Thyroid gland (tissue), 4 donors: ENCODE measurements at regions not wholly inside any gene's neighbourhood (a gene's known extent, or its start where the extent isn't known, plus 50 kb on each side); places are given as distances from the start of the nearest gene placed in this dataset.

ENCODE experiments used
- POLR2A ChIP-seq, 2 donors: fragments of 450-650 bp; IDR thresholded peaks; one replicate each; pipeline ENCODE4 v1.6.1; 2017; ENCODE audit warnings: antibody characterized with exemption in 2 of 2, mild to moderate bottlenecking in 2 of 2, moderate library complexity in 1 of 2
- TF ChIP-seq, protein P1 (sequence below), 6 experiments: fragments of 200-600 bp in 3 of 6; fragments of 450-650 bp in 3 of 6; sonication (generic) in 3 of 6; IDR thresholded peaks; one replicate each; pipeline ENCODE4 v1.5.1; 2016 to 2019; ENCODE audit warnings: antibody characterized with exemption in 6 of 6, mild to moderate bottlenecking in 2 of 6, inconsistent platforms in 1 of 6, moderate library complexity in 1 of 6

DNA sequence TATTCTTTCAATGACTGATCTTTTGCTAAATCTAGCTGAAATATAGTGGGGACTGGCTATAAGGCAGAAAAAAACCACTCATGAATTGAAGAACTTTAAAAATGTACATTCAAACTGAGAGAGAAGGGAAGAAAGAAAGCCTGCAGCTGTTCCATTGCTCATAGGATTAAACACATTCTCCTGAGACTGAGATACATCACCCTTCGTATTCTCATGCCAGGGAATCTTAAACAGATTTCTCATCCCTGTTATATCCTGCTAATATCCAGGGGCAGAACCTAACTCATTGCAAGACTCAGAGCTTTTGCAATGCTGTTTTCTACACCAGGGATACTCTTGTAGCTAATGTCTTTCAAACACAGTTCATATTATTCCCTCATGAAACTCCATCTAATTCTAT, 67.2 kb upstream of the ACSS3 start:
- TF ChIP-seq, protein P1, sequence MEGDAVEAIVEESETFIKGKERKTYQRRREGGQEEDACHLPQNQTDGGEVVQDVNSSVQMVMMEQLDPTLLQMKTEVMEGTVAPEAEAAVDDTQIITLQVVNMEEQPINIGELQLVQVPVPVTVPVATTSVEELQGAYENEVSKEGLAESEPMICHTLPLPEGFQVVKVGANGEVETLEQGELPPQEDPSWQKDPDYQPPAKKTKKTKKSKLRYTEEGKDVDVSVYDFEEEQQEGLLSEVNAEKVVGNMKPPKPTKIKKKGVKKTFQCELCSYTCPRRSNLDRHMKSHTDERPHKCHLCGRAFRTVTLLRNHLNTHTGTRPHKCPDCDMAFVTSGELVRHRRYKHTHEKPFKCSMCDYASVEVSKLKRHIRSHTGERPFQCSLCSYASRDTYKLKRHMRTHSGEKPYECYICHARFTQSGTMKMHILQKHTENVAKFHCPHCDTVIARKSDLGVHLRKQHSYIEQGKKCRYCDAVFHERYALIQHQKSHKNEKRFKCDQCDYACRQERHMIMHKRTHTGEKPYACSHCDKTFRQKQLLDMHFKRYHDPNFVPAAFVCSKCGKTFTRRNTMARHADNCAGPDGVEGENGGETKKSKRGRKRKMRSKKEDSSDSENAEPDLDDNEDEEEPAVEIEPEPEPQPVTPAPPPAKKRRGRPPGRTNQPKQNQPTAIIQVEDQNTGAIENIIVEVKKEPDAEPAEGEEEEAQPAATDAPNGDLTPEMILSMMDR (IDR thresholded peaks at IDR 0.05), result no peak
- no peak for TF ChIP-seq POLR2A (IDR thresholded peaks at IDR 0.05)
